ENCODE measurements at regions not wholly inside any gene's neighbourhood (a gene's known extent, or its start where the extent isn't known, plus 50 kb on each side); places are given as distances from the start of the nearest gene placed in this dataset.
"Not testable (repeated sequence)": the region's sequence is repeated elsewhere in the genome, so short reads cannot be mapped to it uniquely, and the experiment has no call there.

DNA sequence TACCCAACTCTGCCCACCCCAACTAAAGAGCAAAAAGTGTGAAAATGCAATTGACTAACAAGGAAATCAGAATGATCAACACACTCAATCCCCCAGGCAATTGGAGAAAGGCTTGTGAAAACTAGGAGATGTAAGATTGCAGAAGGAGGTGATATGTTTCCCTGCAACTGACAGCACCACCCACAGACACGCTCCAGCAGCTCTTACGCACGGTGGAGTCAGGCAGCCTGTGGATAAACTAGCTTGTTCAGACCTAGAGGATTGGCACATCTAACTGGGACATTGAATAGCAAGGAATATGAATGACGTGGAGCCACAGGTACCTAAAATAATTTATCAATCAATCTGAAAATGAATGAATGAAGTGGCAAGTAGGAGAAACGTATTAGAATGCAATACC lies 125.7 kb upstream of the MYO3A start:
- no peak for DNase-seq (ENCODE audit: low read depth)

- DNase-seq (ENCODE audit: low read depth), result no peak
Observed at GRCh38 chr10:25811052-25811685, 122.9 kb upstream of the MYO3A start.

DNA sequence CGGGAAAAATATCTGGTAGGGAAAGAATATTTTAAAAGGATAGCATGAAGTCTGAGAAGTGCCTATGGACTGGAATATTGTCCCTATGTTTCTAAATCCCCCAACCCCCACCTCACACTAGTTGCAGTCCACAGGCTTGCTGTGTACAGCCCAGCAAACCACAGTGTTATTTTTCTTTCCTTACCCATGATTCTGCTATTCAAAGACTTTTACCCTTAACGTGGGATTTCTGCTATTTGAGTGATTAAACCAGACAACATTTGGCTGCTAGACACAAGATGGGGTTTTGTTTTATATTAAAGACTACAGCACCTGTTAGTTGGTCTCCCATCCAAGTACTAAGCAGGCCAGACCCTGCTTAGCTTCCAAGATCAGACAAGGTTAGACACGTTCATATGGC lies 120.5 kb upstream of the MYO3A start:
- DNase-seq (ENCODE audit: low read depth), result no peak

DNA sequence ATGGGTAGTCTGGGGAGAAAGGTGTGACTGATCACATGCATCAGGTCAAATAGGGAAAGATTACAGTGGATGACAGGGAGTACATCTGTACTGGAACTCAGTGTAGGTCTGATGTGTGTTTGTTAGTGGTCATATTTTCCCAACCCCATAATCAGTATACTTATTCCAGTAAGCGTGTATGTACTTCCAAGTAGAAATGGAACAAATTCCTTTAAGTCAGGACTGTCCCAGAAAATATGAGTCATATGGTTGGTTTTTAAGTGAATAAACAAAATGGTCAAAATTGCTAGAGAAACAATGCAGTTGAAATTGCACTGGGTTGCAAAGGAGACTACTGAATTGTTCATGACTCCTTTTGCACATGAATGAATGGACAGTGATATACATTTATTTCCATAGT lies 118.8 kb upstream of the MYO3A start:
- no peak for DNase-seq (ENCODE audit: low read depth)

DNA sequence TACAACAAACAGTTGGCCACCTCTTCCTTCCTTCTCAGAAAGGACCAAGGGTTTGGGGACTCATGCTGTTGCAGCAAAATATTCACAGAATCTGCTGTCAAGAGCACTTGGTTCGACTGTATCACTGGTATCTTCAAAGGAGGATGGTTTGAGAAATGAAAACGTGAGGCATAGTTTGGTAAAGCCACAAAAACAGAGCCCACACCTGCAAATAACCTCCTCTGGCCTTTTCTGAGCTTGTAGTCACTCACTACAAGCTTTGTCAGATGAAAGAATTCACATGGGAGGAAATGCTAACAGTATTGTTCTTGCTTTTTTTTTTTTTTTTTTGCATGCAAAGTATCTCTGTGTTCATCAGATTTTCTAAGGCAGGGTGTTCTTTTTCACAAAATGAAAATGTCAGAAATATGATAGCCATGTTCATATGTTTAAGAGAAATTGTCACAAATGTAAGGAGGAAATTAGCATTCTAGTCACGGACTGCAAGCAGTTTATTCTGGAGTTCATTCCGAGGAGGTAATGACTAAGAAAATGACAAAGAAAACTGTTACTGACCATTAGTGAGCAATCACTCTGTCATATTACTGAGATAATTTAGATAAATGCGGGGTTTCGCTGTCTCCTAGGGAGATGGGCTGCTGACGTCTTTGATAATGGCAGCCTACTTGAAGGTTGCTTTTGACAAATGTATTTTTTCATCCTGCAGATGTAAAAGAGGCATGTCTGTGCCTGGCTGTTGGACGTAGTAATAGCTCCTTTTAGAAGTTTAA lies 117.8 kb upstream of the MYO3A start:
- DNase-seq (ENCODE audit: low read depth), result no peak

DNA sequence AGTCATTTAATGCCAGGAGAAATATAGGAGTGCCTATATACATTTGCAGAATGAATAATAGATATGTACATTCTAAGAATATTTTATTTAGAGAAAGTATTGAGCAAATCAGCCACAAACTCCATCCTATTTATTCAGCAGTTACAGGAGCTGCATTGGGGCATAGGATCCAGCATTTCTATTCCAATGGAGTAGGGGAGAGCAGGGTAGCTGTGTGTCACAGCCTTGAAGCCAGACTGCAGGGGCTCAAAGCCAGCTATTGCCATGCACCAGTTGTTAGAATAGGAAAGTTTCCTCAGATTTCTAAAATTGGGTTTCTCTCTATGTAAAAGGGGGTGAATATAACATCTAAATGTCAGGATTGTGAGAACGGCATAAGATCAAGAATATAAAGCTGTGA lies 116.8 kb upstream of the MYO3A start:
- no peak for DNase-seq (ENCODE audit: low read depth)

DNA sequence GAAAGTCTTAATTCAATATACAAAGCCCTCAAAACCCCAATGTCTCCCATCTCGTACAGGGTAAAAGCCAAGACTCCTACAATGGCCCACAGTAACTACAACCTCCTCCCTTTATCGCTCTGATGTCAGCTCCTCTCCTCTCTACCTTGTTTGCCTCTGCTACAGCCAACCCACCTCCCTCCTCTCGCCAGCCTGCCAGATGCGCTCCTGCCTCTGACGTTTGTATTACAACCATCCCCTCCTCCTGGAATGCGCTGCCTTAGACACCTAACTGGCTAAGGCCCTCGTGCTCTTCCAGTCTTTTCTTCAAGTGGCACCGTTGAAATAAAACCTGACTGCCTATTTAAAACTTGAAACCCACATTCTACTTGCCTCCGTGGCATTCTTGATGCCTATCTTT lies 115.3 kb upstream of the MYO3A start:
- no peak for DNase-seq (ENCODE audit: low read depth)

DNA sequence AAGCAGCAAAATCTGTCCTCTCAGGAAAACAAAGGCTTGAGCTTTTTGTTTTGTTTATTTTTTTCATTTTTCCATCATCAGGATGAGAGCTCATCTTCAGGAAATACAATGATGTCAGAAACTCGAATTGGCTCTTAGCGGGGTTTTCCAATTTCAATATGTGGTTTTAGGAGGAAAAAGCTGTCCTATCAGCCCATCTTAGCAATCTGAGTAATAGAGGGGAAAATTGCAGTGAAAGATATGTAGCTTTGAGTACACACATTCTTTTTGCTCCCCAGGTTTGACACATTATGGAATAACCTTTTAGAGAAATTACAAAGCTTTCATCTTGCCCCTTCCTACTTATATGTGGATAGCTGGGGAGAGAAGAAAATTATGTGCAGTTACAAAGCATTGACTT lies 113.6 kb upstream of the MYO3A start:
- no peak for DNase-seq (ENCODE audit: low read depth)

- DNase-seq (ENCODE audit: low read depth), result no peak
Observed at GRCh38 chr10:25820874-25821273, 113.2 kb upstream of the MYO3A start.

- DNase-seq (ENCODE audit: low read depth), result no peak
Observed at GRCh38 chr10:25824050-25824449, 110.0 kb upstream of the MYO3A start.

DNA sequence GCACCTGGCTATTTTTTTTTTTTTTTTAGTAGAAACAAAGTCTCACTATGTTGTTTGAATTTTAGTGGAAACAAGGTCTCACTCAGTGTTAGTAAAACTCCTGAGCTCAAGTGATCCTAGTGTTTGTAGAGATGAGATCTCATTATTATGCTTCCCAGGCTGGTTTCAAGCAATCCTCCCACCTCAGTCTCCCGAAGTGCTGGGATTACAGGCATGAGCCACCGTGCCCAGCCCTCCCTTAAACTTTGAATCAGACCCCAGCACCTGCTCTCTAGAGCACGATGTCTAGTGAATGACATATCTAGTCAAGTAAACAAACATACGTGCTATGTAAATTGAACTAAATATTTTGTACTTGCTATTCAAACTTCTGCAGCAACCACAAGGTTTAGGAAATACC lies 105.6 kb upstream of the MYO3A start:
- no peak for DNase-seq (ENCODE audit: low read depth)

DNA sequence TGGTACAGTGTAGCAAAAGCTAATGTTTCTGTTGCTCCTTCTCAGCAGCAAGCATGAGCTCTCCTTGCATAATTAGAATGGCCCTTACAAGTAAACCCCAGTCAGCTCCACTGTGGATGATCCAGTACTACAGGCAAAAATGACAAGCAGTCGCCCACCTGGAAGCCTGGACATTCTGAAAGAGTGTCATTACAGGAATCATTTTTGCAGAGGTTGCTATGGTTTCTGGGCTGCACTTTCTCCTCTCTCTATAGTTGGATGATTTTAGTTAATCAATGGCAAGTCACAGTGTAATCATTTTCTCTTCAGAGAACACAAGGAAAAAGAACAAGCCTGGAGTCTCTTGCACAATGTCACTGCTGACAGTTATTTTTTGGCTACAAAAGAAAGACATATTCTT lies 102.9 kb upstream of the MYO3A start:
- no peak for DNase-seq (ENCODE audit: low read depth)

DNA sequence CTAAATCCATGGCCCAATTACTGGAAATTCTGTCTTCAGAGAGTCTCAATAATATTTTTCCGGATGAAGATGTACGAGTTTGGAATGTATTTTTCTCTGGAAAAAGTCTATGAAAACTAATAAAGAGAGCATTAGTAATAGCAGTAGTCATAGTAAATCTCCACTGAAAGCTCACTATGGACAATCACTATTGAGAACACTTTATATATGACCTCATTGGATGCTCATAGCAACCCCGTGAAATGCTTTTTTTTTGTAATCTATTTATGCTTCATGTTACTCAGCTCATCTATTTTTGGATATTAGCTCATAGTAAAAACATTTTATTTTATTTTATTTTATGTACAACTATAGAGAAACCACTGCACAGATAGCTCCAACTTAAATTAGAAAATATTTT lies 94.3 kb upstream of the MYO3A start:
- no peak for DNase-seq (ENCODE audit: low read depth)

DNA sequence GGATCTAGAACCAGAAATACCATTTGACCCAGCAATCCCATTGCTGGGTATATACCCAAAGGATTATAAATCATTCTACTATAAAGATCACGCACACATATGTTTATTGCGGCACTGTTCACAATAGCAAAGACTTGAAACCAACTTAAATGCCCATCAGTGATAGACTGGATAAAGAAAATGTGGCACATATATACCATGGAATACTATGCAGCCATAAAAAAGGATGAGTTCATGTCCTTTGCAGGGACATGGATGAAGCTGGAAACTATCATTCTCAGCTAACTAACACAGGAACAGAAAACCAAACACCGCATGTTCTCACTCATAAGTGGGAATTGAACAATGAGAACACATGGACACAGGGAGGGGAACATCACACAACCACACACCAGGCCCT lies 93.2 kb upstream of the MYO3A start:
- not testable (repeated sequence) for DNase-seq (ENCODE audit: low read depth)

DNA sequence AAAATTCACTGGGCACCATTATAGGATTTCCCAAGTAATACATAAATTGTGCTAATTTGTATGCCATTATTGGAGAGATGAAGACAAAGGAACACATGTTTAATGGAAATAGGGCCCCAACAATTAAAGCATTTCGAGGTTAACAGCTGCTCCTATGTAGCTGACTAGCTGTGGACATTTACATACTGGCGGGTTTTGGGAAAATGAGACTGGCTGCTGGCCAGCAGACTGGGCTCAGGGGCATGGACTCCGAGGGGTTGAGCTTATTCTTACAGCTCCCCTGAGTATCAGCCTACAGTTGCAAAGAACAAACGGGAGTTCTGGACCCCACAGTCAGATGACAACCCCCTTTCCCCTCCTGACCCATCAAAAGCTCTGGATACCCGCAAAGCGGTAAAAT lies 91.9 kb upstream of the MYO3A start:
- DNase-seq (ENCODE audit: low read depth), result no peak

DNA sequence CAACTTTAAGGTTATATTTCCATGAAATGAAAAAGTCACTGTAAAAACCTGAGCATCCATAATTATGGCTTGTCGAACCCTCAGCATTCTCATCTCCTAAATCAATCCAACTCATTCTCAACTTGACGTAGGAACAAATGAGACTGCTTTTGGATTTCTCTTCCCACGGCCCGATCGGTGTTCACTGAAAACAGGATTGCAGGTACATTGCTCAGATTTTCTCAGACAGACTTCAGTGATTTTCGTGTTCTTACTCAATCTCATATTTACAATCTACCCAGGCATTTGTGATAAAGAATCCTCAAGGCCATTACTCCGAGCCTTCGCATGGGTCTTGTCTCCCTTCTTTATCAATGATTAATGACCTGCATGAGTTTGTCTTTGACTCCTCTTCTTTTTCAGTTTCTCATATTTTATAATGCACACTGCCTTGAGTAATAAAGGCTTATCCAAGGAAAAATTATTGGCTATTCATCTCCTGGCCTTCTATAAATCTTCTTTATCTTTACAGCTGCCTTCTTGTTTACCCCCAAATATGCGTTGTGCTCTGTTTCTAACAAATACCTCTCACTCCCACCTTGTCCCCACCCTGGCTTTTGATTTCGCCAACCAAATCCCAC lies 90.4 kb upstream of the MYO3A start:
- DNase-seq (ENCODE audit: low read depth), result no peak

DNA sequence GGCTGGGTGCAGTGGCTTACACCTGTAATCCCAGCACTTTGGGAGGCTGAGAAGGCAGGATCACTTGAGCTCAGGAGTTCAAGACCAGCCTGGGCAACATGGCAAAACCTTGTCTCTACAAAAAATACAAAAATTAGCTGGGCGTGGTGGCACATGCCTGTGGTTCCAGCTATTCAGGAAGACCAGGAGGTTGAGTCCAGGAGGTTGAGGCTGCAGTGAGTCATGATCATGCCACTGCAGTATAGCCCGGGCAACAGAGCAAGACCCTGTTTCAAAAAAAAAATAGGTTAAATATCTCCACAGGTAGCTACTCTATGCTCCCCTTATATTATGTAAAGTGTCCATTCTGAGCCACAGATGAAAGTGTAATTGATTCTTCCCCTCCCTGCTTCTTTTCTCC lies 89.3 kb upstream of the MYO3A start:
- not testable (repeated sequence) for DNase-seq (ENCODE audit: low read depth)

DNA sequence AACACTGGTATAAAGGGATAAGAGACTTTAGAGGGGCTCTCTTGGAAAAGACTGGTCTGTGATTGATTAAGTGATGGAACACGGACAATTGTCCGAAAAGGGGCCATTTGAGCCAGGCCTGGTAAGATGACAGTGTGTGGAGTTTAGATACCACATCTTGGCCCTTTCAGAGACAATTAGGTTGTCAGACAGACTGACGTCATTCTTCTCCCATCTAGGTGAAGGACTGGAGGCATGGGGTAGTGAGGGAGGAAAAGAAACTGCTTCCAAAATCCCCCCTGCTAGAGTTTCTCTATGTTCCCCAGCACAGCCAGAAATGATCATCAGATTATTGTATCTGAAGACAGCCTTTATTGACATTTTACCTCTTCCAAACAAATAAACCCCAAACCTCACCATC lies 84.8 kb upstream of the MYO3A start:
- DNase-seq (ENCODE audit: low read depth), result no peak

DNA sequence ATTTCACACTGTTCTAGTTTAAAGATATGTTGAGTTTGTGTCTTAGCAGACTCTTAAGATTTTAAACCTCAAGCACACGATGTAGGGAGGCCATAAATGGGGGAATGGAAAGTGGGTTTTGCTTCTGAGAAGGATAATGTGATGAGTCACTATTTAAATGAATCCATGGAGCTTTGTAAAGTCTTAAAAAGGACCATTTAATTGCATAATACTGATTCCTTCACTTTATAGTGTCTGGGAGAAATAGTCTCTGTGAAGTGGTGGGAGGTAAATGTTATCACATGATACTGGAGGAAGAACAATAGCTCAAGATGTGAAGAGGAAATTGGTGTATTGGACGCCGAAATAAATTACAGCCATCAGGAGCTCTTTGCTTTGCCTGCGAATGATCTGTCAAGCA lies 84.0 kb upstream of the MYO3A start:
- DNase-seq (ENCODE audit: low read depth), result no peak

DNA sequence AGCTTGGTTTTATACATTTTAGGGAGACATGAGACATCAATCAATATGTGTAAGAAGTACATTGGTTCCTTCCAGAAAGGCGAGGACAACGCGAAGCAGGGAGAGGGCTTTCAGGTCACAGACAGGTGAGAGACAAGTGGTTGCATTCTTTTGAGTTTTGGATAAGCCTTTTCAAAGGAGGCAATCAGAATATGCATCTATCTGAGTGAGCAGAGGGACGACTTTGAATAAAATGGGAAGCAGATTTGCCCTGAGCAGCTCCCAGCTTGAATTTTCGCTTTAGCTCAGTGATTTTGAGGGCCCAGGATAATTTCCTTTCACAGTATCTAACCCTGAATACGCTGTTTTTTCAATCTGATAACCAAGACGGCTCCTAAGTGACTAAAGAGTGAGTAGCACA lies 82.5 kb upstream of the MYO3A start:
- no peak for DNase-seq (ENCODE audit: low read depth)

- no peak for DNase-seq (ENCODE audit: low read depth)
Observed at GRCh38 chr10:25852364-25852941, 81.6 kb upstream of the MYO3A start.

GRCh38 chr10:25858076-25858475 lies 76.0 kb upstream of the MYO3A start:
- no peak for DNase-seq (ENCODE audit: low read depth)

DNA sequence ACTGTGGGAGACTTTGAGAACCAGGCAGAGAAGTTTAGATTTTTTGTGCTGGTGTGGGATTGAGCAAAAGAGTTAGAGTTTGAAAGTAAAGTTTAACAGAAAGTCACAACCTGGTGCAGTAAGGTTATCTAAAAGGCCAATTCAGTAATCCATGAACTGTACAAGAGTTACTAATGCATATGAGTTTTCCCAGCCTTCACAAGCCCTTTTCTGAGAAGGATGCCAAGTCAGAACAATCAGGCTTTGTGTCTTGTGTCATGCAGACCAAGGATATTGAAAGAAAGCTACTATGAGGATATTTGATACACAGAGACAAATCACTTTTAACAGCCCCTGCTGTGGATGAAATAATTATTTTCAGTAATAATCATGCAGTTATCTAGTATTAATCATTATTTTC lies 68.8 kb upstream of the MYO3A start:
- DNase-seq (ENCODE audit: low read depth), result no peak

Data from activated T-cell treated with anti-CD3 and anti-CD28 coated beads for 1 hour (primary cell).